Liver (tissue), 8 donors: ENCODE measurements at regions not wholly inside any gene's neighbourhood (a gene's known extent, or its start where the extent isn't known, plus 50 kb on each side); places are given as distances from the start of the nearest gene placed in this dataset.

Experiments used
- DNase-seq: peaks from one replicate; pipeline ENCODE4 v3.0.0-alpha.2; 2017; ENCODE audit warnings: low spot score
- H3K27ac ChIP-seq, 2 donors: one replicate each; pipeline ENCODE4 v1.7.0; 2013; ENCODE audit warnings: inconsistent platforms in 2 of 2, low read length in 2 of 2, control low read depth in 1 of 2, low read depth in 1 of 2, mild to moderate bottlenecking in 1 of 2
- H3K27me3 ChIP-seq, 4 donors: one replicate each; pipeline versions ENCODE4 v1.6.1 to v1.7.0; 2013; ENCODE audit warnings: low read length in 3 of 4, inconsistent platforms in 1 of 4, mild to moderate bottlenecking in 1 of 4, moderate library complexity in 1 of 4; ENCODE audit not compliant: control insufficient read depth in 4 of 4, insufficient read depth in 4 of 4
- H3K36me3 ChIP-seq, 4 donors: one replicate each; pipeline versions ENCODE4 v1.6.1 to v1.7.0; 2013; ENCODE audit warnings: low read length in 3 of 4, mild to moderate bottlenecking in 3 of 4, low read depth in 1 of 4, moderate library complexity in 1 of 4; ENCODE audit not compliant: control insufficient read depth in 4 of 4, insufficient read depth in 3 of 4
- H3K4me1 ChIP-seq, 4 donors: one replicate each; pipeline versions ENCODE4 v1.6.1 to v1.7.0; 2013; ENCODE audit warnings: low read length in 3 of 4, mild to moderate bottlenecking in 3 of 4, moderate library complexity in 1 of 4; ENCODE audit not compliant: control insufficient read depth in 4 of 4, insufficient read depth in 4 of 4
- H3K4me3 ChIP-seq, 3 donors: one replicate each; pipeline versions ENCODE4 v1.6.1 to v1.7.0; 2013; ENCODE audit warnings: low read length in 3 of 3, control low read depth in 1 of 3, low read depth in 1 of 3, mild to moderate bottlenecking in 1 of 3
- H3K9ac ChIP-seq, 2 donors: one replicate each; pipeline ENCODE4 v1.7.0; 2013; ENCODE audit warnings: low read length in 2 of 2, mild to moderate bottlenecking in 2 of 2, moderate library complexity in 2 of 2, control low read depth in 1 of 2, low read depth in 1 of 2
- H3K9me3 ChIP-seq, 4 donors: one replicate each; pipeline versions ENCODE4 v1.6.1 to v1.7.0; 2013; ENCODE audit warnings: low read length in 3 of 4; ENCODE audit not compliant: control insufficient read depth in 4 of 4
- ATF3 ChIP-seq: IDR thresholded peaks from 2 replicates; pipeline ENCODE4 v1.6.1; 2016; ENCODE audit warnings: antibody characterized with exemption
- CTCF ChIP-seq: fragments of 150-350 bp; IDR thresholded peaks from 2 replicates; pipeline ENCODE4 v1.5.1; 2017; ENCODE audit warnings: improper control_type of control experiment, low read depth, low read length; ENCODE audit not compliant: missing input control
- EGR1 ChIP-seq, 2 donors: IDR thresholded peaks; 2 replicates each; pipeline ENCODE4 v1.6.1; 2016 to 2018; ENCODE audit warnings: antibody characterized with exemption in 2 of 2, low read depth in 2 of 2
- FOXA1 ChIP-seq: IDR thresholded peaks from 2 replicates; pipeline ENCODE4 v1.6.1; 2016; ENCODE audit warnings: antibody characterized with exemption
- FOXA2 ChIP-seq: IDR thresholded peaks from 2 replicates; pipeline ENCODE4 v1.6.1; 2016; ENCODE audit warnings: antibody characterized with exemption
- GABPA ChIP-seq, 2 donors: IDR thresholded peaks in 1 of 2; conservative IDR thresholded peaks in 1 of 2; 2 replicates each; pipeline ENCODE4 v1.6.1; 2016; ENCODE audit warnings: antibody characterized with exemption in 2 of 2, mild to moderate bottlenecking in 1 of 2, moderate library complexity in 1 of 2
- HNF4A ChIP-seq, 2 donors: conservative IDR thresholded peaks; 2 replicates each; pipeline ENCODE4 v1.6.1; 2016; ENCODE audit warnings: antibody characterized with exemption in 2 of 2, mild to moderate bottlenecking in 2 of 2
- HNF4G ChIP-seq: IDR thresholded peaks from 2 replicates; pipeline ENCODE4 v1.6.1; 2016; ENCODE audit warnings: antibody characterized with exemption
- JUND ChIP-seq, 2 donors: IDR thresholded peaks; 2 replicates each; pipeline ENCODE4 v1.6.1; 2016; ENCODE audit warnings: antibody characterized with exemption in 2 of 2
- MAX ChIP-seq: IDR thresholded peaks from 2 replicates; pipeline ENCODE4 v1.6.1; 2016; ENCODE audit warnings: antibody characterized with exemption
- NR2F2 ChIP-seq: IDR thresholded peaks from 2 replicates; pipeline ENCODE4 v1.6.1; 2016; ENCODE audit warnings: antibody characterized with exemption
- RAD21 ChIP-seq, 2 donors: IDR thresholded peaks; 2 replicates each; pipeline ENCODE4 v1.6.1; 2016; ENCODE audit warnings: antibody characterized with exemption in 2 of 2, mild to moderate bottlenecking in 2 of 2
- REST ChIP-seq: IDR thresholded peaks from 2 replicates; pipeline ENCODE4 v1.6.1; 2016; ENCODE audit warnings: antibody characterized with exemption, mild to moderate bottlenecking
- RXRA ChIP-seq, 2 donors: IDR thresholded peaks; 2 replicates each; pipeline ENCODE4 v1.6.1; 2017 to 2018; ENCODE audit warnings: antibody characterized with exemption in 2 of 2, mild to moderate bottlenecking in 1 of 2
- SP1 ChIP-seq: IDR thresholded peaks from 2 replicates; pipeline ENCODE4 v1.6.1; 2018; ENCODE audit warnings: antibody characterized with exemption, mild to moderate bottlenecking
- TAF1 ChIP-seq: conservative IDR thresholded peaks from 2 replicates; pipeline ENCODE4 v1.6.1; 2016; ENCODE audit warnings: antibody characterized with exemption, mild to moderate bottlenecking
- YY1 ChIP-seq: IDR thresholded peaks from 2 replicates; pipeline ENCODE4 v1.6.1; 2016; ENCODE audit warnings: antibody characterized with exemption, mild to moderate bottlenecking
- ZBTB33 ChIP-seq: IDR thresholded peaks from 2 replicates; pipeline ENCODE4 v1.6.1; 2016; ENCODE audit warnings: antibody characterized with exemption
- whole genome bisulfite sequencing: extraction: QIAGEN DNeasy Blood & Tissue Kit; methylation state at CpG from one replicate; pipeline ENCODE4 v1.1.7; 2013; 5-methylcytosine and 5-hydroxymethylcytosine counted together
- donor health status: healthy.
- donor health status: healthy.
- donor health status: healthy.
- donor health status: healthy.
- donor health status: healthy.

GRCh38 chr2:6493266-6493665, 372.4 kb downstream of the CMPK2 start (continued):
- TF ChIP-seq REST (no peak), TAF1 (no peak), FOXA2 (no peak), HNF4A (conservative IDR thresholded peaks at IDR 0.05) (no peak), SP1 (no peak), GABPA (IDR thresholded peaks at IDR 0.05 in 1 of 2, conservative IDR thresholded peaks at IDR 0.05 in 1 of 2) (no peak), ATF3 (no peak)

GRCh38 chr2:6493669-6494068, 372.0 kb downstream of the CMPK2 start:
- Histone ChIP-seq H3K36me3 (no peaks in the 10 kb centered on the region), H3K4me3 (no peak overlapping the region), H3K9me3 (peaks cover 0 to 2% (median under 1%) of the 10 kb centered on the region in 4 donors), H3K4me1 (no peaks in the 10 kb centered on the region), H3K27ac (no peak overlapping the region), H3K27me3 (no peaks in the 10 kb centered on the region), H3K9ac (no peak overlapping the region)
- no peak for DNase-seq
- no peak for TF ChIP-seq SP1
- no peak for TF ChIP-seq JUND (IDR thresholded peaks at IDR 0.05)
- no peak for TF ChIP-seq RXRA (IDR thresholded peaks at IDR 0.05)
- no peak for TF ChIP-seq EGR1 (IDR thresholded peaks at IDR 0.05; ENCODE audit: low read depth in 2 of 2)
- no peak for TF ChIP-seq HNF4A (conservative IDR thresholded peaks at IDR 0.05)
- no peak for TF ChIP-seq ATF3
- no peak for TF ChIP-seq MAX
- TF ChIP-seq ZBTB33: no peak
- no peak for TF ChIP-seq FOXA2
- no peak for TF ChIP-seq YY1
- no peak for TF ChIP-seq TAF1
- no peak for TF ChIP-seq REST
- TF ChIP-seq CTCF: no peak
- TF ChIP-seq NR2F2: no peak
- TF ChIP-seq FOXA1: no peak
- TF ChIP-seq GABPA (IDR thresholded peaks at IDR 0.05 in 1 of 2, conservative IDR thresholded peaks at IDR 0.05 in 1 of 2): no peak
- TF ChIP-seq HNF4G: no peak
- TF ChIP-seq RAD21 (IDR thresholded peaks at IDR 0.05): no peak
- 56% methylated on average over 1 of the region's 1 CpG for WGBS
